Natural killer cell treated with Interleukin-12 subunit alpha and Interleukin-12 subunit beta and Interleukin-15 and Interleukin-18, amount 100 ng/mL, for 72 hours (primary cell): ENCODE measurements at regions not wholly inside any gene's neighbourhood (a gene's known extent, or its start where the extent isn't known, plus 50 kb on each side); places are given as distances from the start of the nearest gene placed in this dataset.

Source experiments
- ATAC-seq, 2 donors: fragments of 150-1000 bp; cut with Tn5 transposase in 1 of 2; sonication (Bioruptor Pico), chemical (Tn5 transposase) in 1 of 2; 2 replicates each; pipeline ENCODE4 v1.10.0; 2021
- DNase-seq: peaks from one replicate; pipeline ENCODE4 v3.0.0; 2022; ENCODE audit warnings: low spot score
- H3K27ac Mint-ChIP-seq, 2 donors: 1 replicate in 1 of 2; 2 replicates in 1 of 2; pipeline ENCODE4 v1.8.0; 2022; ENCODE audit warnings: mixed read lengths in 2 of 2, mild to moderate bottlenecking in 1 of 2, moderate library complexity in 1 of 2
- H3K27me3 Mint-ChIP-seq, 2 donors: 1 replicate in 1 of 2; 2 replicates in 1 of 2; pipeline ENCODE4 v1.8.0; 2022; ENCODE audit warnings: mixed read lengths in 2 of 2
- H3K36me3 Mint-ChIP-seq: one replicate; pipeline ENCODE4 v1.8.0; 2022; ENCODE audit warnings: mixed read lengths
- H3K4me1 Mint-ChIP-seq, 2 donors: 1 replicate in 1 of 2; 2 replicates in 1 of 2; pipeline ENCODE4 v1.8.0; 2022; ENCODE audit warnings: low read depth in 2 of 2, mixed read lengths in 2 of 2, mild to moderate bottlenecking in 1 of 2
- H3K4me3 Mint-ChIP-seq: one replicate; pipeline ENCODE4 v1.8.0; 2022; ENCODE audit warnings: mixed read lengths
- H3K9me3 Mint-ChIP-seq: 2 replicates; pipeline ENCODE4 v1.8.0; 2022; ENCODE audit warnings: mixed read lengths

DNA sequence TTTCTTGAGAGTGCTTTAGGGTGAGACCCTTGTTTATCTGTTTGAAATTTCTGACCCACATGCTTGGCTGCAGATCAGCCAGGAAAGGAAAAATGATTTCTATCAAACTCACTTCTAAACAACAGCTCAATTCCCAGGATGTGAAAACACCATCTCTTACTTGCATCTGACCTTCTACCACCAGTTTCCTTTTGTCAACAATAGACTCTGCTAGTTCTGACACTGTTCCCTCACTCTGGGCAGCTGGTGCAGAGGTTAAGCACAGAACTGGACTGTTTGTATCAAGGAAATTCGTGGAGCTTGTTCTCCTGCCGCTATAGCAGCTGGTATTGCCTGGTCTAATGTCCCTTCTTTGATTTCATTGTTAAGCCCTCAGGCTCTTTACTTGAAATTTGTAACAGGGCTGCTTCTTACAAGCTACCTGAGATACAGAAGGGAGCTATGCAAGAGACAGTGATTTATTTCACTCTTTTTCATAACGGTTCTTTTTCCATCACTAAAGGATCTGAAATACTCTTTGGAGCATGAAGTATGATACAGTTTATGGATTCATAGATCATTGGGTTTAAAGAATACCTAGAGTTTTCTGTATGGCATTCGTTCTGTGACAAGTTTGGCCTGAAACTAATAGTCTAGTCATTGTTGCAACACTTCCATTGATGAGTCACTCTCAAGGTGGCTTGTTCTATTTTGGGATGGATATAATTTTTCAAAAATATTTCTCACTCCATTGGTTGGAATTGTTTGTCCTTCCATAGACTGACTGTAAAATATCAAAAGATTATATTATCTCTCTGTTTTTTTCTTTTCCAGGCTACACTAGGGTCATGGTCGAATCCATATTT lies 178.2 kb upstream of the ZC3H12C start:
- H3K27ac Mint-ChIP-seq = no peak overlapping the region
- H3K27me3 Mint-ChIP-seq = peaks cover 0 to 6% of the 10 kb centered on the region in 2 donors
- DNase-seq (no peak), ATAC-seq (no peak)
- H3K9me3 Mint-ChIP-seq = peaks cover 14% of the 10 kb centered on the region
- H3K4me3 Mint-ChIP-seq = no peak overlapping the region
- H3K36me3 Mint-ChIP-seq = peaks cover 4% of the 10 kb centered on the region
- no peaks in the 10 kb centered on the region for H3K4me1 Mint-ChIP-seq

DNA sequence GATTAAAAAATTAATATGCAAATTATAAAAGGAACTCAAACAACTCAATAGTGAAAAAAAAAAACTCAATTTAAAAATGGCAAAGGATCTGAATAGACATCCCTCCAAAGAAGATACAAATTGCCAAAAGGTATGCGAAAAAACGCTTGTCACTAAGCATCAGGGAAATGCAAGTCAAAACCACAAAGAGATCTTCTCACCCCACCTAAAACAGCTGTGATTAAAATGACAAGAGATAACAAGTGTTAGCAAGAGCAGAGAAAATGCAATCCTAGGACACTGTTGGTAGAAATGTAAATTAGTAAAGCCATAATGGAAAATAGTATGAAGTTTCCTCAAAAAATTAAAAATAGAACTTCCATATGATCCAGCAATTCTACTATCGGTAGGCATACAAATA lies 166.3 kb upstream of the ZC3H12C start:
- Mint-ChIP-seq H3K4me3 (no peak overlapping the region), H3K27ac (no peak overlapping the region), H3K4me1 (no peaks in the 10 kb centered on the region), H3K27me3 (no peaks in the 10 kb centered on the region), H3K9me3 (peaks cover 4% of the 10 kb centered on the region), H3K36me3 (no peaks in the 10 kb centered on the region)
- ATAC-seq (no peak), DNase-seq (no peak)

DNA sequence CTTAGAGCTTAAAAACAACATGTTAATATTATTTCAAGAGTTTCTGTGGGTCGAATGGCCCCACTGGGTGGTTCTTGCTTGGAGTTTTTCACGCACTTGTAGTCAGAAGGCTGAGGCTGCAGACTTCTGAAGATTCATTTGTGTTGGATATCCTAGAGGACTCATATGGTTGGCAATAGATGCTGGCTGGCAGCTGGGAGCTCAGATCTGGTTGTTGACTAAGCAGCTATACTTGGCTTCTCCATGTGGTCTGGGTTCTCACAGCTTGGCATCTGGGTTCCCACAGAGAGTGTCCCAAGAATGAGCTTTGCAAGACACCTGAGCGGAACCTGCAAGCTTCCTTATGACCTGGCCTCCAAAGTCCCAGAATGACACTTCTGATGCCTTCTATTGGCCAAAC lies 163.9 kb upstream of the ZC3H12C start:
- H3K4me1 Mint-ChIP-seq = no peaks in the 10 kb centered on the region
- no peaks in the 10 kb centered on the region for H3K27me3 Mint-ChIP-seq
- H3K4me3 Mint-ChIP-seq = no peak overlapping the region
- H3K36me3 Mint-ChIP-seq = no peaks in the 10 kb centered on the region
- H3K9me3 Mint-ChIP-seq = no peaks in the 10 kb centered on the region
- no peak for ATAC-seq
- no peak overlapping the region for H3K27ac Mint-ChIP-seq
- DNase-seq = no peak

DNA sequence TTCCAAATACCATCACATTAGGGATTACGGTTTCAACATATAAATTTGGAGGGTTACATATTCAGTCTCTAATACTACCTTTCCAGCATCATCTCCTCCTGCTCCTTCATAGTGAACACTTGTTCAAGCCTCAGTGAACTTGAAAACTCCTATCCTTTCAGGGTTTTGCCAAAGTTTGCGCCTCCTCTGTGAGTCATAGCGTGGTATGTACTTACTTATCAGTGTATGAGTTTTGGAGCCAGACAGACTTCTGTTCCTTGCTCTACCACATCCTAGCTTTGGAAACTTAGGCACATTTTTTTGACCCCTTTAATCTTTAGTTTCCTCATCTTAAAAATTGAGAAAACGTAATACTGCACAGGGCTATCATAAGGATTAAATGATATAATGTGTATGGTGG lies 160.1 kb upstream of the ZC3H12C start:
- Mint-ChIP-seq H3K27ac (no peak overlapping the region), H3K36me3 (no peaks in the 10 kb centered on the region), H3K4me1 (no peaks in the 10 kb centered on the region), H3K4me3 (no peak overlapping the region), H3K27me3 (peaks cover 7% of the 10 kb centered on the region in 2 donors), H3K9me3 (no peaks in the 10 kb centered on the region)
- DNase-seq (no peak), ATAC-seq (no peak)

DNA sequence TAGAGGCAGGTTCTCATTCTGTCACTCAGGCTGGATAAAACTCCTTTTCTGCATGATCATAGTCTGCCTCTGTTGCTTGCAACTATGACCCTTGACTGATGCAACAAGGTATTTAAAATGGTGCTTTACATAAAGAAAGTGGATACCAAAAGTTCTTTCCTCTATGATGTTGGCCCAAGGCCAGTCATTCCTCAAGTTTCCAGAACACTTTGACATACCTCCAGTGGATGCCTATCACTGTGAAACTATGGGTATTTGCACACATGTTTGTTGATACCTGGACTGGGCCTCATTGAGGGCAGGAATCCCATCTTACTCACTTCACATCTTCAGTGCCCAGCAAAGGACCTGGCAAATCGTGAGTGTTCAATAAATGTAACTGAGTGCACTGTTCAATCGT lies 159.0 kb upstream of the ZC3H12C start:
- Mint-ChIP-seq H3K4me1 (no peaks in the 10 kb centered on the region), H3K27ac (no peak overlapping the region), H3K9me3 (no peaks in the 10 kb centered on the region), H3K27me3 (peaks cover 7% of the 10 kb centered on the region in 2 donors), H3K4me3 (no peak overlapping the region), H3K36me3 (no peaks in the 10 kb centered on the region)
- ATAC-seq = no peak
- DNase-seq = no peak

DNA sequence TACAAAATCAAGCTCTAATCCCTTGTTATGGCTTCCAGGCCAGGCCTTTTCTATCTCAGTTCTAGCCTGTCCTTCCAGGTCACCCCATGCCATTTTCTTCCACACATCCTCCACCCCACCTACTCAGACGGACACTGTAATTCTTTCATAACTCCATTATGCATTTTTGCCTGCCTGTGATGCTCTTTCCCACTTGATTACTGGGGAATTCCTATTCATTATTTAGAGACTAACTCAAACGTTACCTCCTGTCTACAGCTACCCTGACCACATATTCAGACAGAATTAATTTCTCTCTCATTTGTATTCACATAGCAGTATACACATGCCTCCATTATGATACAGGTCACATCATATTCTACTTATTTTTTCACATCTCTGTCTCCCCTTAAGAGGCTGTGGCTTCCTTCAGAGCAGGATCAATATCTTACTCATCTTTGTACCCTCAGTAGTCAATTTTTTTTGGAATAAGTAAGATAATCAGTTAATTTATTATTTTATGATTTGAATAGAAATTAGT lies 156.5 kb upstream of the ZC3H12C start:
- Mint-ChIP-seq H3K4me1 (no peaks in the 10 kb centered on the region), H3K27me3 (peaks cover 13 to 21% of the 10 kb centered on the region in 2 donors), H3K36me3 (no peaks in the 10 kb centered on the region), H3K9me3 (no peaks in the 10 kb centered on the region), H3K27ac (no peak overlapping the region), H3K4me3 (no peak overlapping the region)
- no peak for DNase-seq
- ATAC-seq = no peak

DNA sequence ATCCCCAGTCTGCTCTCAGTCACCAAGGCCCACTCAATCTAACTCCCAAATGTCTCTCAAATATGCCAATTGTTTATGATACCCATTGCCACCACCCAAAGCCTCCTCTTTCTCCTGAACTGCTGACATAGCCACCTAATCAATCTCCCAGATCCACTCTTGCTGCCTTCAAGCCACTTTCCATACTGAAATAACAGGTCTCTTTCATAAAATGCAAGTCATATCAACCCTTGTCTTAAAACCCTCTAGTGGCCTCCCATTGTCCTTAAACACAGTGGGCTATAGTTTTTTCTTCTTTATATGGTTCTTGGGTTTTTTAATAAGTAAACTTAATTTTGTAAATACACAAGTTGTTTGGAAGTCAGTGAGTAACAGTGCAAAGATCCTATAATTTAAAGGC lies 155.2 kb upstream of the ZC3H12C start:
- Mint-ChIP-seq H3K4me1 (no peaks in the 10 kb centered on the region), H3K9me3 (no peaks in the 10 kb centered on the region), H3K27ac (no peak overlapping the region), H3K4me3 (no peak overlapping the region), H3K27me3 (peaks cover 14 to 21% of the 10 kb centered on the region in 2 donors), H3K36me3 (no peaks in the 10 kb centered on the region)
- ATAC-seq (no peak), DNase-seq (no peak)

DNA sequence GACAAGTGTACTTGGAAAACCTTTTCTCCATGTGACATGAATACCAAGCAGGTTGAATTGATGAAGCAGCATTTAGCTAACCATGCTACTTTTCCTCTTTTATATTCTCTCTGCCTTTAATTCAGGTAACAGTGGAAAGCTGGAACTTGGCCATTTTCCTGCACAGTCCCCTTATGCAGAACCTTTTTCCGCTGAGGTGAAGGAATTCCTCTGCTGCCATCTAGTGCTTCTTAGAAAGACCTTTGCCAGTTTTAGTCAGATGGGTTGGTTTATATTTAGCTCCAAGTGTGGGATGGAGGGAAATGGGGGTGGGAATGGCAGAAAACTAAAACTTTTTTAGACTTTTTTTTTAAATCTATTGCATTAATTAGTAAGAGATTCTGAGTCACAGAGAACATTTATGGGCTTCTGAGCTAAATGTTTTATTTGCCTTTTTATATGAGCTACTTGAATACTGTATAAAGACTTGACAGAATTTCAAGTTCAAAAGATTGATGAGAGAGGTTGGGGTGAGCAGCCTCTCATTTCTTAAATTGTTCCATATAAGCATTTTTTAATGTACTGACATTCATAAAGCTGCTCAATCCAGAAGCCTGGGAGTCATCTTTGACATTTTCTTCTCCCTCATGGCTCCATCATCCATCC lies 153.9 kb upstream of the ZC3H12C start:
- Mint-ChIP-seq H3K4me1 (no peaks in the 10 kb centered on the region), H3K9me3 (no peaks in the 10 kb centered on the region), H3K36me3 (no peaks in the 10 kb centered on the region), H3K4me3 (no peak overlapping the region), H3K27ac (no peak overlapping the region), H3K27me3 (peaks cover 15 to 28% of the 10 kb centered on the region in 2 donors)
- DNase-seq (no peak), ATAC-seq (no peak)

DNA sequence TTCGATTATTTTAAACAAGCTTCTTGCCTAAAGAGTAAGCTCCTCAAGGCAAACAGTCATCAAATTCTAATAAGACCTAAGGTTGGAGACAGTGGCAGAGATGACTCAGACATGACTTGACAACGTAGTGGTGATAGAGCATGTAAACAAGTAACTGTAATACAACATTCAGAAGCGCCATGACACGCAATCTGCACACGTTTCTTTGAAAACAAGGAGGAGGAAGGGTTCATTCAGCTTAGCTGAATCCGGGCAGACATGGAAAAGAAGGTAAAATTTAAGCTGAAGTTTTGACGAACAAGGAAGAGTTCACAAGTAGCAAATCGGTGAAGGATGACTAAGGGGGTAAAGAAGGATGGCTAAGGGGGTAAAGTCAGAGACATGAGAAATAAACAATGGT lies 152.4 kb upstream of the ZC3H12C start:
- peaks cover 0 to 2% of the 10 kb centered on the region in 2 donors for H3K4me1 Mint-ChIP-seq
- peaks cover 18 to 34% of the 10 kb centered on the region in 2 donors for H3K27me3 Mint-ChIP-seq
- H3K9me3 Mint-ChIP-seq = no peaks in the 10 kb centered on the region
- no peak overlapping the region for H3K27ac Mint-ChIP-seq
- DNase-seq (no peak), ATAC-seq (no peak)
- no peak overlapping the region for H3K4me3 Mint-ChIP-seq
- no peaks in the 10 kb centered on the region for H3K36me3 Mint-ChIP-seq

DNA sequence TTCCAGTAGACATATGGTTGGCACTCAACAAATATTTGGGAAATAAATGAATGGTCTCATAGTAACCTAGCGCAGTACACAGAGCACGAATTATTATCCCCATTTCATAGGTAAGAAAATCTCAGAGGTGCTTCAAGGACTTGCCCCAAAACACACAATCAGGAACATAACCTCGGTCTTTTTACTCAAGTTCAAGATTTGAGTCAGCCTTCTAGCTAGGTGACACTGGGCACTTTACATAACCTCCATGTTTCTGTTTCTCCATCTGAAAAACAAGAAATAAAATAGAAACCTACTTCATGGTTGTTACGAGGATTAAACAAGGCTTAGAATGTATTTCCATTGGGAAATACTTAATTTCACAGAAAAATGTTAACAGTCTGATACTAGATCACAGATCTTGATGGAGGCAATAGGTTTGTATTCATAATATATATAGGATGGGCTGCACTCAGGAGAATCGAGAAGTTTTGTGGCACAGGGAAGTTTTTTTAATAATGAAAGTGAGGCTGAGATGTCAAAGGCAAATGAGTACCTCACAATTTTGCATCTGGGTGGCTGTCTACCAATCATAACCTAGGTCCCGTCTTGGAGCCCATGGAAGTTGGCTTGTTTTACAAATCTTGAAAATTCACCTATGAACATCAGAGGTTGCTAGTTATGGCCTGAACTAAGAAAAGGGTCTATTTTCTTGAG lies 147.4 kb upstream of the ZC3H12C start:
- H3K27ac Mint-ChIP-seq = peak overlapping the region in 1 of 2 donors; percentile 22
- DNase-seq (no peak), ATAC-seq (peak in 1 of 2 donors; percentile 24)
- H3K9me3 Mint-ChIP-seq = no peaks in the 10 kb centered on the region
- H3K36me3 Mint-ChIP-seq = no peaks in the 10 kb centered on the region
- no peak overlapping the region for H3K4me3 Mint-ChIP-seq
- peaks cover 6 to 10% of the 10 kb centered on the region in 2 donors for H3K4me1 Mint-ChIP-seq
- peaks cover 13 to 17% of the 10 kb centered on the region in 2 donors for H3K27me3 Mint-ChIP-seq

DNA sequence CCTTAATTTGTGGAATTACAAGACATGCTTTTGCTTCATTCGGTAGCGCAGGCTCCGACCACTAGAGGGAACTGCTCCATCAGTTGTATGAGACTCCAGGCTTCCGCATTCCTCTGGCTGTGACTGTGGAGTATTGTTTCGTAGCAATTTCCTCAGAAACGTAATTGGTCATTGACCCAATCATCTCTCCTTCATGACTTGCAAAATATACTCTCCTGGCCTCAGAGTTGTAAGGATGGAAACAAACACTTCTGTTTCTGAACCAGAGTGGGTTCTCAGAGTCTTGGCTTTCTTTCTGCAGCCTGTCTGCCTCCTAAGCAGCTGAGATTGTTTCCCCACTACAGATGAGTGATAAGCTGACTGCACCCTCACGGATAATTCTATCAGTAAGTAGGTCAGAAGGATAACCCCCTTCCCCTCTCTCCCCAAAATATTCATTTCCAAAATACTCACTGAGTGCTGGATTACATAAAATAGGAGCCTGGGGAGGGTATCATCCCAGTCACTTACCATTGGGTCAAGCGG lies 146.8 kb upstream of the ZC3H12C start:
- Mint-ChIP-seq H3K4me3 (peak overlapping the region; percentile 30), H3K27ac (peak overlapping the region in 1 of 2 donors; percentile 22), H3K36me3 (no peaks in the 10 kb centered on the region), H3K9me3 (no peaks in the 10 kb centered on the region), H3K27me3 (peaks cover 9 to 13% of the 10 kb centered on the region in 2 donors), H3K4me1 (peaks cover 6 to 10% of the 10 kb centered on the region in 2 donors)
- ATAC-seq (peak; percentile 80 to 88), DNase-seq (peak; percentile 65)

DNA sequence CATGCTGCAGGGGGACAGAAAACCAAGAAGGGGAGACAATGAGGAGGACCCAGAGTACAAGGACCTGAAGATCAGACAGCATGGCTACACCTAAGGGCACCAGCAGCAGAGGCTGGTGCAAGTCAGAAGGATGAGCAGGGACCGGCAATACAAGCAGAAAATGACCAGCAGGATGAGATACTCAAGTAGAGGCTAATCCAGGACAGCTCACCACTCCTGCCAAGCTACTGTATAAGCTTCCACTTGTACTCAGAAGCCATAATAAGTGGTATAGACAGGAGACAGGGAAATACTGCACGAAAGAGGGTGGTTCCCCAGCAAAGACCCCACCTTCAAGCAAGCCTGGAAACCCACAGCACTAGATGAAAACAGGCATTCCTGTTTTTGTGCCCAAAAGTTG lies 138.7 kb upstream of the ZC3H12C start:
- no peaks in the 10 kb centered on the region for H3K36me3 Mint-ChIP-seq
- no peak overlapping the region for H3K27ac Mint-ChIP-seq
- ATAC-seq (peak in 1 of 2 donors; percentile 40), DNase-seq (no peak)
- no peaks in the 10 kb centered on the region for H3K9me3 Mint-ChIP-seq
- H3K27me3 Mint-ChIP-seq = peaks cover 8 to 10% of the 10 kb centered on the region in 2 donors
- H3K4me3 Mint-ChIP-seq = no peak overlapping the region
- no peaks in the 10 kb centered on the region for H3K4me1 Mint-ChIP-seq

DNA sequence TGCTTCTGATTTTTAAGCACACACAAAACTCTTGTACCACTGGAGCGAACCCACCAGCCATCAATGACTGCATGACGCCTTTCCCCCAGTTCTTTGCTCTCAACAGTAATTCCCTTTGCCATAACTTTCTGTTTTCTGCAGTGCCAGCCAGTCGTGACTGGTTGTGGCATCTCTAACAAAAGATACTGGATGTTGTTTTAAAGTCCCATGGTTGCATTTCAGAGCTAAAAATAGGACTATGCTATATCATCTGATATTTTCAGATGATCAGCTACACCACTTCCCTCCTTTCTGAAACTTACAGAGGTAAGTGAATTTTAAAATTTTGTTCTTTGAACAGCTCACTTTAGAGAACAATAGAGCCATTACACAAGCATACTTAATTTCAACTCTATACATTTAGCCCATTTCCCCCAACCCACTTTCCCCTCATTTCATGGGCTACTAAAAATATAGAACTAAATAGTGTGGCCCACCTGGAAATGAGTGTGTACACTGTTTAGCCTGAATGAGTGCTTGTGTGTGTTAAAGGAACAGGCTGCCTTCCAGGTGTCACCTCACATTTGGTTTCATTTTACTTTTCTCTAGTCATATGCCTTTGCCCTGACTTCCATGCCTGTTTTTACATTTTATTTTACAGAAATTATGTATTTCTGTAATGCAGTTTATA lies 136.9 kb upstream of the ZC3H12C start:
- Mint-ChIP-seq H3K27me3 (peaks cover 8 to 10% of the 10 kb centered on the region in 2 donors), H3K9me3 (peaks cover under 1% of the 10 kb centered on the region), H3K27ac (no peak overlapping the region), H3K4me1 (no peaks in the 10 kb centered on the region), H3K36me3 (no peaks in the 10 kb centered on the region), H3K4me3 (no peak overlapping the region)
- no peak for ATAC-seq
- no peak for DNase-seq
